HUES64 (cell line): ENCODE measurements at regions not wholly inside any gene's neighbourhood (a gene's known extent, or its start where the extent isn't known, plus 50 kb on each side); places are given as distances from the start of the nearest gene placed in this dataset.
A peak's percentile ranks its signal among the peaks of the same experiment; 100 is the strongest.
"Not testable (repeated sequence)": the region's sequence is repeated elsewhere in the genome, so short reads cannot be mapped to it uniquely, and the experiment has no call there.

Source experiments
- H3K27ac ChIP-seq: 2 replicates; pipeline ENCODE4 v1.7.0; 2013; ENCODE audit warnings: low read depth, low read length, inconsistent platforms
- H3K27me3 ChIP-seq: 2 replicates; pipeline ENCODE4 v1.6.1; 2013; ENCODE audit warnings: mild to moderate bottlenecking, low read length; ENCODE audit not compliant: insufficient read depth
- H3K36me3 ChIP-seq: 2 replicates; pipeline ENCODE4 v1.6.1; 2013; ENCODE audit warnings: mild to moderate bottlenecking, low read length; ENCODE audit not compliant: insufficient read depth
- H3K4me1 ChIP-seq: 2 replicates; pipeline ENCODE4 v1.6.1; 2013; ENCODE audit warnings: mild to moderate bottlenecking, low read length, moderate library complexity; ENCODE audit not compliant: insufficient read depth
- H3K4me3 ChIP-seq: 2 replicates; pipeline ENCODE4 v1.5.1; 2013; ENCODE audit warnings: mild to moderate bottlenecking, low read length, moderate library complexity
- H3K9ac ChIP-seq: 2 replicates; pipeline ENCODE4 v1.6.1; 2013; ENCODE audit warnings: mild to moderate bottlenecking, low read depth, low read length
- H3K9me3 ChIP-seq: 2 replicates; pipeline ENCODE4 v1.6.1; 2013; ENCODE audit warnings: low read depth, low read length; ENCODE audit not compliant: insufficient read depth
- WGBS: fragments of 150-250, 120-280 bp; methylation state at CpG from one replicate; pipeline ENCODE4 v1.1.7; 2013; ENCODE audit warnings: missing lambda C conversion rate; 5-methylcytosine and 5-hydroxymethylcytosine counted together

- WGBS = 93% methylated on average over 12 of the region's 12 CpGs
- no peak overlapping the region for H3K4me3 ChIP-seq
- no peak overlapping the region for H3K9ac ChIP-seq
- H3K27me3 ChIP-seq = no peaks in the 10 kb centered on the region
- H3K9me3 ChIP-seq = no peaks in the 10 kb centered on the region
- H3K36me3 ChIP-seq = no peaks in the 10 kb centered on the region
- H3K27ac ChIP-seq = no peak overlapping the region
- H3K4me1 ChIP-seq = no peaks in the 10 kb centered on the region
These were observed 353.2 kb downstream of the PRR16 start for GRCh38 chr5:120817044-120817985.

- no peaks in the 10 kb centered on the region for H3K27me3 ChIP-seq
- H3K9ac ChIP-seq = no peak overlapping the region
- no peak overlapping the region for H3K27ac ChIP-seq
- no peaks in the 10 kb centered on the region for H3K4me1 ChIP-seq
- WGBS = 86% methylated on average over 6 of the region's 6 CpGs
- H3K9me3 ChIP-seq = no peaks in the 10 kb centered on the region
- no peaks in the 10 kb centered on the region for H3K36me3 ChIP-seq
- no peak overlapping the region for H3K4me3 ChIP-seq
These were observed 354.0 kb downstream of the PRR16 start for GRCh38 chr5:120818128-120818527.

GRCh38 chr5:120823328-120823727 is 359.2 kb downstream of the PRR16 start:
- Histone ChIP-seq H3K9ac (no peak overlapping the region), H3K36me3 (no peaks in the 10 kb centered on the region), H3K4me1 (no peaks in the 10 kb centered on the region), H3K27ac (no peak overlapping the region), H3K4me3 (no peak overlapping the region), H3K9me3 (no peaks in the 10 kb centered on the region), H3K27me3 (no peaks in the 10 kb centered on the region)
- WGBS = 93% methylated on average over 1 of the region's 1 CpG

GRCh38 chr5:120831646-120832045 is 367.5 kb downstream of the PRR16 start:
- H3K9me3 ChIP-seq, H3K4me1 ChIP-seq, H3K27ac ChIP-seq, H3K27me3 ChIP-seq, H3K36me3 ChIP-seq: not testable (repeated sequence)
- 74% methylated on average over 12 of the region's 13 CpGs for WGBS
- Histone ChIP-seq H3K4me3 (peak overlapping the region; percentile 32; the same call in 1 of the 2 replicates), H3K9ac (peak overlapping the region; percentile 54)

GRCh38 chr5:120841830-120842229 is 377.7 kb downstream of the PRR16 start:
- H3K4me3 ChIP-seq = no peak overlapping the region
- no peaks in the 10 kb centered on the region for H3K9me3 ChIP-seq
- H3K9ac ChIP-seq = no peak overlapping the region
- H3K27ac ChIP-seq = no peak overlapping the region
- H3K36me3 ChIP-seq = no peaks in the 10 kb centered on the region
- no peaks in the 10 kb centered on the region for H3K27me3 ChIP-seq
- H3K4me1 ChIP-seq = peaks cover 33% of the 10 kb centered on the region

GRCh38 chr5:120843390-120843980 is 379.4 kb downstream of the PRR16 start:
- H3K4me1 ChIP-seq = peaks cover 35% of the 10 kb centered on the region
- no peak overlapping the region for H3K4me3 ChIP-seq
- peak overlapping the region; percentile 62; the same call in 1 of the 2 replicates for H3K27ac ChIP-seq
- H3K9me3 ChIP-seq = no peaks in the 10 kb centered on the region
- WGBS = 70% methylated on average over 3 of the region's 3 CpGs
- no peaks in the 10 kb centered on the region for H3K36me3 ChIP-seq
- no peaks in the 10 kb centered on the region for H3K27me3 ChIP-seq
- H3K9ac ChIP-seq = peak overlapping the region; percentile 16; the same call in 1 of the 2 replicates

GRCh38 chr5:120848883-120849282 is 384.8 kb downstream of the PRR16 start:
- Histone ChIP-seq H3K4me1 (peaks cover 45% of the 10 kb centered on the region), H3K9me3 (no peaks in the 10 kb centered on the region), H3K4me3 (no peak overlapping the region), H3K27me3 (peaks cover 9% of the 10 kb centered on the region; the same call in 1 of the 2 replicates), H3K9ac (no peak overlapping the region), H3K27ac (peak overlapping the region; percentile 33; the same call in 1 of the 2 replicates), H3K36me3 (no peaks in the 10 kb centered on the region)
- WGBS = 62% methylated on average over 2 of the region's 2 CpGs

- peaks cover 9% of the 10 kb centered on the region; the same call in 1 of the 2 replicates for H3K27me3 ChIP-seq
- H3K27ac ChIP-seq = peak overlapping the region; percentile 44; the same call in 1 of the 2 replicates
- no peaks in the 10 kb centered on the region for H3K9me3 ChIP-seq
- H3K4me1 ChIP-seq = peaks cover 37% of the 10 kb centered on the region
- H3K36me3 ChIP-seq = no peaks in the 10 kb centered on the region
- WGBS = 10% methylated on average over 1 of the region's 1 CpG
- no peak overlapping the region for H3K9ac ChIP-seq
- H3K4me3 ChIP-seq = no peak overlapping the region
These were observed 388.2 kb downstream of the PRR16 start for GRCh38 chr5:120852222-120852860.

GRCh38 chr5:120866997-120867396 is 402.9 kb downstream of the PRR16 start:
- H3K36me3 ChIP-seq = no peaks in the 10 kb centered on the region
- WGBS = 92% methylated on average over 7 of the region's 7 CpGs
- H3K4me3 ChIP-seq = no peak overlapping the region
- no peaks in the 10 kb centered on the region for H3K9me3 ChIP-seq
- H3K27me3 ChIP-seq = no peaks in the 10 kb centered on the region
- H3K9ac ChIP-seq = no peak overlapping the region
- H3K4me1 ChIP-seq = peaks cover 15% of the 10 kb centered on the region
- H3K27ac ChIP-seq = no peak overlapping the region

GRCh38 chr5:120869831-120870230 is 405.7 kb downstream of the PRR16 start:
- no CpG with 5 or more reads among the region's 1 CpG for WGBS
- H3K36me3 ChIP-seq = no peaks in the 10 kb centered on the region
- no peaks in the 10 kb centered on the region for H3K27me3 ChIP-seq
- no peak overlapping the region for H3K9ac ChIP-seq
- H3K4me1 ChIP-seq = peaks cover 15% of the 10 kb centered on the region
- H3K9me3 ChIP-seq = no peaks in the 10 kb centered on the region
- no peak overlapping the region for H3K27ac ChIP-seq
- H3K4me3 ChIP-seq = no peak overlapping the region

GRCh38 chr5:120872297-120872696 is 408.2 kb downstream of the PRR16 start:
- Histone ChIP-seq H3K27me3 (no peaks in the 10 kb centered on the region), H3K27ac (no peak overlapping the region), H3K4me3 (no peak overlapping the region), H3K9ac (no peak overlapping the region), H3K9me3 (no peaks in the 10 kb centered on the region), H3K4me1 (peaks cover 13% of the 10 kb centered on the region), H3K36me3 (no peaks in the 10 kb centered on the region)
- WGBS = 96% methylated on average over 2 of the region's 2 CpGs
